BLaER1 (cell line): ENCODE measurements at regions not wholly inside any gene's neighbourhood (a gene's known extent, or its start where the extent isn't known, plus 50 kb on each side); places are given as distances from the start of the nearest gene placed in this dataset.

Experiments
- H3K27ac ChIP-seq: shearing (Covaris generic); formaldehyde crosslinking; 2 replicates; pipeline ENCODE4 v1.8.1; 2022
- H3K27me3 ChIP-seq: shearing (Covaris generic); formaldehyde crosslinking; 2 replicates; pipeline ENCODE4 v1.8.1; 2022
- H3K36me3 ChIP-seq: shearing (Covaris generic); formaldehyde crosslinking; 2 replicates; pipeline ENCODE4 v1.8.1; 2022
- H3K4me1 ChIP-seq: shearing (Covaris generic); formaldehyde crosslinking; 2 replicates; pipeline ENCODE4 v1.8.1; 2022
- H3K4me2 ChIP-seq: shearing (Covaris generic); formaldehyde crosslinking; 2 replicates; pipeline ENCODE4 v1.8.1; 2022
- H3K4me3 ChIP-seq: shearing (Covaris generic); formaldehyde crosslinking; 2 replicates; pipeline ENCODE4 v1.8.1; 2022
- H3K9ac ChIP-seq: shearing (Covaris generic); formaldehyde crosslinking; 2 replicates; pipeline ENCODE4 v1.8.1; 2022
- H3K9me3 ChIP-seq: shearing (Covaris generic); formaldehyde crosslinking; 2 replicates; pipeline ENCODE4 v1.8.1; 2022
- H4K20me1 ChIP-seq: shearing (Covaris generic); formaldehyde crosslinking; 2 replicates; pipeline ENCODE4 v1.8.1; 2022
- Cebpa-rat ChIP-seq: shearing (Covaris generic); IDR thresholded peaks from 2 replicates; pipeline ENCODE4 v1.8.1; 2022

GRCh38 chr9:97759581-97760288, 62.6 kb upstream of the XPA start:
- H3K27ac ChIP-seq, result no peak overlapping the region
- TF ChIP-seq Cebpa-rat, result no peak
- H3K27me3 ChIP-seq, result no peaks in the 10 kb centered on the region; the same call in 1 of the 2 replicates

GRCh38 chr9:97761056-97761598, 64.0 kb upstream of the XPA start:
- Histone ChIP-seq H3K4me3 (no peak overlapping the region), H3K9ac (no peak overlapping the region), H3K27ac (no peak overlapping the region), H3K27me3 (no peaks in the 10 kb centered on the region; the same call in 1 of the 2 replicates), H3K36me3 (no peaks in the 10 kb centered on the region), H3K9me3 (no peaks in the 10 kb centered on the region), H4K20me1 (no peaks in the 10 kb centered on the region), H3K4me1 (0 out of 2 replicates have a peak, but pooled peaks cover 5% of the 10 kb centered on the region), H3K4me2 (no peak overlapping the region)
- TF ChIP-seq Cebpa-rat, result no peak

More at GRCh38 chr9:97759581-97760288, 62.6 kb upstream of the XPA start:
- H3K9me3 ChIP-seq, result no peaks in the 10 kb centered on the region
- H4K20me1 ChIP-seq, result no peaks in the 10 kb centered on the region
- H3K36me3 ChIP-seq, result no peaks in the 10 kb centered on the region
- H3K9ac ChIP-seq, result no peak overlapping the region
- H3K4me2 ChIP-seq, result no peak overlapping the region
- H3K4me1 ChIP-seq, result 0 out of 2 replicates have a peak, but pooled peaks cover 5% of the 10 kb centered on the region
- no peak overlapping the region for H3K4me3 ChIP-seq

GRCh38 chr9:97761879-97762278, 64.7 kb upstream of the XPA start:
- Histone ChIP-seq H3K36me3 (no peaks in the 10 kb centered on the region), H3K4me2 (no peak overlapping the region), H4K20me1 (no peaks in the 10 kb centered on the region), H3K9ac (no peak overlapping the region), H3K9me3 (no peaks in the 10 kb centered on the region), H3K4me3 (no peak overlapping the region), H3K27me3 (no peaks in the 10 kb centered on the region; the same call in 1 of the 2 replicates), H3K27ac (no peak overlapping the region), H3K4me1 (0 out of 2 replicates have a peak, but pooled peaks cover 5% of the 10 kb centered on the region)
- no peak for TF ChIP-seq Cebpa-rat

GRCh38 chr9:97763874-97764273, 66.7 kb upstream of the XPA start:
- H3K9me3 ChIP-seq, result no peaks in the 10 kb centered on the region
- H4K20me1 ChIP-seq, result no peaks in the 10 kb centered on the region
- H3K36me3 ChIP-seq, result no peaks in the 10 kb centered on the region
- TF ChIP-seq Cebpa-rat, result no peak
- no peaks in the 10 kb centered on the region; the same call in 1 of the 2 replicates for H3K27me3 ChIP-seq
- no peak overlapping the region for H3K9ac ChIP-seq
- no peak overlapping the region for H3K4me3 ChIP-seq
- H3K4me1 ChIP-seq, result no peaks in the 10 kb centered on the region
- H3K27ac ChIP-seq, result no peak overlapping the region
- H3K4me2 ChIP-seq, result no peak overlapping the region

GRCh38 chr9:97766092-97766491, 69.0 kb upstream of the XPA start:
- TF ChIP-seq Cebpa-rat, result no peak
- H3K9me3 ChIP-seq, result no peaks in the 10 kb centered on the region
- H3K4me2 ChIP-seq, result no peak overlapping the region
- no peaks in the 10 kb centered on the region for H3K4me1 ChIP-seq
- no peak overlapping the region for H3K27ac ChIP-seq
- H4K20me1 ChIP-seq, result no peaks in the 10 kb centered on the region
- H3K9ac ChIP-seq, result no peak overlapping the region
- no peak overlapping the region for H3K4me3 ChIP-seq
- no peaks in the 10 kb centered on the region; the same call in 1 of the 2 replicates for H3K27me3 ChIP-seq
- no peaks in the 10 kb centered on the region for H3K36me3 ChIP-seq

- Histone ChIP-seq H3K4me3 (no peak overlapping the region), H3K9ac (no peak overlapping the region), H4K20me1 (no peaks in the 10 kb centered on the region), H3K4me2 (no peak overlapping the region), H3K9me3 (no peaks in the 10 kb centered on the region), H3K4me1 (no peaks in the 10 kb centered on the region), H3K36me3 (no peaks in the 10 kb centered on the region), H3K27me3 (no peaks in the 10 kb centered on the region; the same call in 1 of the 2 replicates), H3K27ac (no peak overlapping the region)
- TF ChIP-seq Cebpa-rat, result no peak
Measured at GRCh38 chr9:97766610-97767009, 69.5 kb upstream of the XPA start.

GRCh38 chr9:97767891-97768290, 70.8 kb upstream of the XPA start:
- Histone ChIP-seq H3K36me3 (no peaks in the 10 kb centered on the region), H3K4me2 (no peak overlapping the region), H3K9ac (no peak overlapping the region), H3K9me3 (no peaks in the 10 kb centered on the region), H3K4me1 (no peaks in the 10 kb centered on the region; the same call in 1 of the 2 replicates), H4K20me1 (no peaks in the 10 kb centered on the region), H3K4me3 (no peak overlapping the region), H3K27me3 (no peaks in the 10 kb centered on the region), H3K27ac (no peak overlapping the region)
- no peak for TF ChIP-seq Cebpa-rat

GRCh38 chr9:97768746-97769145, 71.6 kb upstream of the XPA start:
- Histone ChIP-seq H3K9ac (no peak overlapping the region), H3K4me1 (no peaks in the 10 kb centered on the region; the same call in 1 of the 2 replicates), H3K27me3 (no peaks in the 10 kb centered on the region), H3K4me2 (no peak overlapping the region), H3K9me3 (no peaks in the 10 kb centered on the region), H3K4me3 (no peak overlapping the region), H3K36me3 (no peaks in the 10 kb centered on the region), H3K27ac (no peak overlapping the region), H4K20me1 (no peaks in the 10 kb centered on the region)
- no peak for TF ChIP-seq Cebpa-rat

- Histone ChIP-seq H3K9ac (no peak overlapping the region), H3K27me3 (no peaks in the 10 kb centered on the region), H4K20me1 (no peaks in the 10 kb centered on the region), H3K27ac (no peak overlapping the region), H3K4me2 (no peak overlapping the region), H3K4me3 (no peak overlapping the region), H3K36me3 (no peaks in the 10 kb centered on the region), H3K4me1 (no peaks in the 10 kb centered on the region; the same call in 1 of the 2 replicates), H3K9me3 (no peaks in the 10 kb centered on the region)
- TF ChIP-seq Cebpa-rat, result no peak
Measured at GRCh38 chr9:97769208-97769607, 72.1 kb upstream of the XPA start.

GRCh38 chr9:97770808-97771372, 73.8 kb upstream of the XPA start:
- TF ChIP-seq Cebpa-rat, result no peak
- Histone ChIP-seq H3K9ac (no peak overlapping the region), H3K27ac (no peak overlapping the region), H3K4me3 (no peak overlapping the region), H4K20me1 (no peaks in the 10 kb centered on the region), H3K4me2 (no peak overlapping the region), H3K27me3 (no peaks in the 10 kb centered on the region), H3K9me3 (no peaks in the 10 kb centered on the region), H3K36me3 (no peaks in the 10 kb centered on the region), H3K4me1 (no peaks in the 10 kb centered on the region; the same call in 1 of the 2 replicates)
